ENCODE measurements at regions not wholly inside any gene's neighbourhood (a gene's known extent, or its start where the extent isn't known, plus 50 kb on each side); places are given as distances from the start of the nearest gene placed in this dataset.
"Not testable (repeated sequence)": the region's sequence is repeated elsewhere in the genome, so short reads cannot be mapped to it uniquely, and the experiment has no call there.

GRCh38 chr15:59904450-59905135, 99.5 kb upstream of the FOXB1 start:
- Histone ChIP-seq H3K36me3 (ENCODE audit: control insufficient read depth in 2 of 2, insufficient read depth in 2 of 2, low read length in 2 of 2) (no peaks in the 10 kb centered on the region), H3K9me3 (ENCODE audit: control insufficient read depth in 2 of 2, low read length in 2 of 2) (no peaks in the 10 kb centered on the region), H3K4me1 (ENCODE audit: control insufficient read depth in 2 of 2, insufficient read depth in 2 of 2, low read length in 2 of 2) (no peaks in the 10 kb centered on the region), H3K9ac (ENCODE audit: low read depth in 1 of 2, low read length in 2 of 2) (no peak overlapping the region), H3K27ac (ENCODE audit: low read depth in 2 of 2, low read length in 2 of 2) (no peak overlapping the region), H3K4me3 (ENCODE audit: low read length in 2 of 2) (no peak overlapping the region), H3K27me3 (ENCODE audit: control insufficient read depth in 2 of 2, insufficient read depth in 2 of 2, low read length in 2 of 2) (peaks cover 4 to 8% of the 10 kb centered on the region in 2 donors)

- Histone ChIP-seq H3K36me3 (ENCODE audit: control insufficient read depth in 2 of 2, insufficient read depth in 2 of 2, low read length in 2 of 2) (no peaks in the 10 kb centered on the region), H3K9me3 (ENCODE audit: control insufficient read depth in 2 of 2, low read length in 2 of 2) (no peaks in the 10 kb centered on the region), H3K4me1 (ENCODE audit: control insufficient read depth in 2 of 2, insufficient read depth in 2 of 2, low read length in 2 of 2) (no peaks in the 10 kb centered on the region), H3K9ac (ENCODE audit: low read depth in 1 of 2, low read length in 2 of 2) (no peak overlapping the region), H3K4me3 (ENCODE audit: low read length in 2 of 2) (no peak overlapping the region), H3K27ac (ENCODE audit: low read depth in 2 of 2, low read length in 2 of 2) (no peak overlapping the region), H3K27me3 (ENCODE audit: control insufficient read depth in 2 of 2, insufficient read depth in 2 of 2, low read length in 2 of 2) (peaks cover 0 to 5% of the 10 kb centered on the region in 2 donors)
Measured at GRCh38 chr15:59896663-59897074, 107.4 kb upstream of the FOXB1 start.

GRCh38 chr15:59894835-59895234, 109.3 kb upstream of the FOXB1 start:
- Histone ChIP-seq H3K27ac (ENCODE audit: low read depth in 2 of 2, low read length in 2 of 2) (no peak overlapping the region), H3K36me3 (ENCODE audit: control insufficient read depth in 2 of 2, insufficient read depth in 2 of 2, low read length in 2 of 2) (no peaks in the 10 kb centered on the region), H3K4me3 (ENCODE audit: low read length in 2 of 2) (no peak overlapping the region), H3K4me1 (ENCODE audit: control insufficient read depth in 2 of 2, insufficient read depth in 2 of 2, low read length in 2 of 2) (no peaks in the 10 kb centered on the region), H3K27me3 (ENCODE audit: control insufficient read depth in 2 of 2, insufficient read depth in 2 of 2, low read length in 2 of 2) (peaks cover 0 to 1% of the 10 kb centered on the region in 2 donors), H3K9ac (ENCODE audit: low read depth in 1 of 2, low read length in 2 of 2) (no peak overlapping the region), H3K9me3 (ENCODE audit: control insufficient read depth in 2 of 2, low read length in 2 of 2) (no peaks in the 10 kb centered on the region)

GRCh38 chr15:59892985-59893384, 111.1 kb upstream of the FOXB1 start:
- no peak overlapping the region for H3K4me3 ChIP-seq (ENCODE audit: low read length in 2 of 2)
- H3K27ac ChIP-seq (ENCODE audit: low read depth in 2 of 2, low read length in 2 of 2) = no peak overlapping the region
- H3K27me3 ChIP-seq (ENCODE audit: control insufficient read depth in 2 of 2, insufficient read depth in 2 of 2, low read length in 2 of 2) = no peaks in the 10 kb centered on the region
- H3K4me1 ChIP-seq (ENCODE audit: control insufficient read depth in 2 of 2, insufficient read depth in 2 of 2, low read length in 2 of 2) = no peaks in the 10 kb centered on the region
- H3K9ac ChIP-seq (ENCODE audit: low read depth in 1 of 2, low read length in 2 of 2) = no peak overlapping the region
- no peaks in the 10 kb centered on the region for H3K9me3 ChIP-seq (ENCODE audit: control insufficient read depth in 2 of 2, low read length in 2 of 2)
- H3K36me3 ChIP-seq (ENCODE audit: control insufficient read depth in 2 of 2, insufficient read depth in 2 of 2, low read length in 2 of 2) = no peaks in the 10 kb centered on the region

- H3K4me1 ChIP-seq (ENCODE audit: control insufficient read depth in 2 of 2, insufficient read depth in 2 of 2, low read length in 2 of 2); H3K9ac ChIP-seq (ENCODE audit: low read depth in 1 of 2, low read length in 2 of 2); H3K36me3 ChIP-seq (ENCODE audit: control insufficient read depth in 2 of 2, insufficient read depth in 2 of 2, low read length in 2 of 2); H3K4me3 ChIP-seq (ENCODE audit: low read length in 2 of 2); H3K27ac ChIP-seq (ENCODE audit: low read depth in 2 of 2, low read length in 2 of 2); H3K27me3 ChIP-seq (ENCODE audit: control insufficient read depth in 2 of 2, insufficient read depth in 2 of 2, low read length in 2 of 2); H3K9me3 ChIP-seq (ENCODE audit: control insufficient read depth in 2 of 2, low read length in 2 of 2): not testable (repeated sequence)
Measured at GRCh38 chr15:59887870-59888269, 116.2 kb upstream of the FOXB1 start.

- Histone ChIP-seq H3K27ac (ENCODE audit: low read depth in 2 of 2, low read length in 2 of 2) (no peak overlapping the region), H3K4me3 (ENCODE audit: low read length in 2 of 2) (no peak overlapping the region), H3K4me1 (ENCODE audit: control insufficient read depth in 2 of 2, insufficient read depth in 2 of 2, low read length in 2 of 2) (no peaks in the 10 kb centered on the region), H3K27me3 (ENCODE audit: control insufficient read depth in 2 of 2, insufficient read depth in 2 of 2, low read length in 2 of 2) (peaks cover 0 to 7% of the 10 kb centered on the region in 2 donors), H3K9me3 (ENCODE audit: control insufficient read depth in 2 of 2, low read length in 2 of 2) (no peaks in the 10 kb centered on the region), H3K36me3 (ENCODE audit: control insufficient read depth in 2 of 2, insufficient read depth in 2 of 2, low read length in 2 of 2) (no peaks in the 10 kb centered on the region), H3K9ac (ENCODE audit: low read depth in 1 of 2, low read length in 2 of 2) (no peak overlapping the region)
Measured at GRCh38 chr15:59887211-59887610, 116.9 kb upstream of the FOXB1 start.

GRCh38 chr15:59886441-59886840, 117.7 kb upstream of the FOXB1 start:
- H3K27me3 ChIP-seq (ENCODE audit: control insufficient read depth in 2 of 2, insufficient read depth in 2 of 2, low read length in 2 of 2) = peaks cover 0 to 7% of the 10 kb centered on the region in 2 donors
- no peaks in the 10 kb centered on the region for H3K4me1 ChIP-seq (ENCODE audit: control insufficient read depth in 2 of 2, insufficient read depth in 2 of 2, low read length in 2 of 2)
- H3K27ac ChIP-seq (ENCODE audit: low read depth in 2 of 2, low read length in 2 of 2) = no peak overlapping the region
- no peak overlapping the region for H3K4me3 ChIP-seq (ENCODE audit: low read length in 2 of 2)
- no peaks in the 10 kb centered on the region for H3K36me3 ChIP-seq (ENCODE audit: control insufficient read depth in 2 of 2, insufficient read depth in 2 of 2, low read length in 2 of 2)
- H3K9me3 ChIP-seq (ENCODE audit: control insufficient read depth in 2 of 2, low read length in 2 of 2) = no peaks in the 10 kb centered on the region
- no peak overlapping the region for H3K9ac ChIP-seq (ENCODE audit: low read depth in 1 of 2, low read length in 2 of 2)

- Histone ChIP-seq H3K27ac (ENCODE audit: low read depth in 2 of 2, low read length in 2 of 2) (no peak overlapping the region), H3K4me1 (ENCODE audit: control insufficient read depth in 2 of 2, insufficient read depth in 2 of 2, low read length in 2 of 2) (no peaks in the 10 kb centered on the region), H3K27me3 (ENCODE audit: control insufficient read depth in 2 of 2, insufficient read depth in 2 of 2, low read length in 2 of 2) (peaks cover 0 to 7% of the 10 kb centered on the region in 2 donors), H3K36me3 (ENCODE audit: control insufficient read depth in 2 of 2, insufficient read depth in 2 of 2, low read length in 2 of 2) (no peaks in the 10 kb centered on the region), H3K9ac (ENCODE audit: low read depth in 1 of 2, low read length in 2 of 2) (no peak overlapping the region), H3K9me3 (ENCODE audit: control insufficient read depth in 2 of 2, low read length in 2 of 2) (no peaks in the 10 kb centered on the region), H3K4me3 (ENCODE audit: low read length in 2 of 2) (no peak overlapping the region)
Measured at GRCh38 chr15:59885832-59886231, 118.3 kb upstream of the FOXB1 start.

GRCh38 chr15:59879506-59880265, 124.4 kb upstream of the FOXB1 start:
- H3K27me3 ChIP-seq (ENCODE audit: control insufficient read depth in 2 of 2, insufficient read depth in 2 of 2, low read length in 2 of 2) = peaks cover 5 to 6% of the 10 kb centered on the region in 2 donors
- H3K36me3 ChIP-seq (ENCODE audit: control insufficient read depth in 2 of 2, insufficient read depth in 2 of 2, low read length in 2 of 2) = no peaks in the 10 kb centered on the region
- no peaks in the 10 kb centered on the region for H3K4me1 ChIP-seq (ENCODE audit: control insufficient read depth in 2 of 2, insufficient read depth in 2 of 2, low read length in 2 of 2)
- no peak overlapping the region for H3K9ac ChIP-seq (ENCODE audit: low read depth in 1 of 2, low read length in 2 of 2)
- H3K9me3 ChIP-seq (ENCODE audit: control insufficient read depth in 2 of 2, low read length in 2 of 2) = no peaks in the 10 kb centered on the region
- no peak overlapping the region for H3K4me3 ChIP-seq (ENCODE audit: low read length in 2 of 2)
- H3K27ac ChIP-seq (ENCODE audit: low read depth in 2 of 2, low read length in 2 of 2) = no peak overlapping the region

GRCh38 chr15:59876140-59876539, 128.0 kb upstream of the FOXB1 start:
- Histone ChIP-seq H3K4me3 (ENCODE audit: low read length in 2 of 2) (no peak overlapping the region), H3K4me1 (ENCODE audit: control insufficient read depth in 2 of 2, insufficient read depth in 2 of 2, low read length in 2 of 2) (no peaks in the 10 kb centered on the region), H3K27ac (ENCODE audit: low read depth in 2 of 2, low read length in 2 of 2) (no peak overlapping the region), H3K36me3 (ENCODE audit: control insufficient read depth in 2 of 2, insufficient read depth in 2 of 2, low read length in 2 of 2) (no peaks in the 10 kb centered on the region), H3K9ac (ENCODE audit: low read depth in 1 of 2, low read length in 2 of 2) (no peak overlapping the region), H3K9me3 (ENCODE audit: control insufficient read depth in 2 of 2, low read length in 2 of 2) (no peaks in the 10 kb centered on the region), H3K27me3 (ENCODE audit: control insufficient read depth in 2 of 2, insufficient read depth in 2 of 2, low read length in 2 of 2) (peaks cover 5 to 6% of the 10 kb centered on the region in 2 donors)
